Esophagus muscularis mucosa (tissue), 4 donors: ENCODE measurements at regions not wholly inside any gene's neighbourhood (a gene's known extent, or its start where the extent isn't known, plus 50 kb on each side); places are given as distances from the start of the nearest gene placed in this dataset.

Experiments used
- DNase-seq: peaks from one replicate; pipeline ENCODE4 v3.0.0-alpha.2; 2017; ENCODE audit errors: extremely low spot score
- H3K27ac ChIP-seq, 4 donors: fragments of 200-600 bp; sonication (generic); replicated peaks in 1 of 4; 1 replicate in 3 of 4; 2 replicates in 1 of 4; pipeline ENCODE4 v1.5.1; 2016 to 2019; ENCODE audit warnings: mild to moderate bottlenecking in 1 of 4
- H3K27me3 ChIP-seq, 4 donors: fragments of 200-600 bp; sonication (generic); one replicate each; pipeline versions ENCODE4 v1.5.1 to v1.6.0; 2016 to 2019
- H3K36me3 ChIP-seq, 4 donors: fragments of 200-600 bp; sonication (generic); one replicate each; pipeline ENCODE4 v1.5.1; 2016 to 2019
- H3K4me1 ChIP-seq, 4 donors: fragments of 200-600 bp; sonication (generic); one replicate each; pipeline ENCODE4 v1.5.1; 2016 to 2019
- H3K4me3 ChIP-seq, 4 donors: fragments of 200-600 bp; sonication (generic); 1 replicate in 2 of 4; 2 replicates in 2 of 4; pipeline ENCODE4 v1.5.1; 2016 to 2019; ENCODE audit warnings: mild to moderate bottlenecking in 4 of 4, moderate library complexity in 1 of 4
- H3K9me3 ChIP-seq, 4 donors: fragments of 200-600 bp; sonication (generic); 1 replicate in 3 of 4; 2 replicates in 1 of 4; pipeline ENCODE4 v1.5.1; 2016 to 2019
- EP300 ChIP-seq: sonication (generic); formaldehyde crosslinking; IDR thresholded peaks from one replicate; pipeline ENCODE4 v1.6.1; 2017; ENCODE audit warnings: antibody characterized with exemption
- POLR2A ChIP-seq: fragments of 450-650 bp; IDR thresholded peaks from one replicate; pipeline ENCODE4 v1.6.1; 2017; ENCODE audit warnings: antibody characterized with exemption, moderate library complexity, mild to moderate bottlenecking, low read depth
- POLR2AphosphoS5 ChIP-seq, 2 donors: sonication (generic); formaldehyde crosslinking; IDR thresholded peaks; one replicate each; pipeline ENCODE4 v1.6.1; 2017; ENCODE audit warnings: antibody characterized with exemption in 2 of 2
- WGBS: methylation state at CpG from one replicate; pipeline ENCODE4 v1.1.5; 2018; 5-methylcytosine and 5-hydroxymethylcytosine counted together
- intact Hi-C: fragments of 100-400 bp; cut with DNase I; formaldehyde crosslinking; loops from one replicate; pipeline ENCODE4 v1.15.1; 2023
- TF ChIP-seq, protein P1 (sequence below), 3 experiments: fragments of 200-600 bp in 2 of 3; fragments of 450-650 bp in 1 of 3; sonication (generic) in 2 of 3; IDR thresholded peaks; one replicate each; pipeline ENCODE4 v1.5.1; 2017 to 2019; ENCODE audit warnings: antibody characterized with exemption in 3 of 3, mild to moderate bottlenecking in 2 of 3, moderate library complexity in 1 of 3

DNA sequence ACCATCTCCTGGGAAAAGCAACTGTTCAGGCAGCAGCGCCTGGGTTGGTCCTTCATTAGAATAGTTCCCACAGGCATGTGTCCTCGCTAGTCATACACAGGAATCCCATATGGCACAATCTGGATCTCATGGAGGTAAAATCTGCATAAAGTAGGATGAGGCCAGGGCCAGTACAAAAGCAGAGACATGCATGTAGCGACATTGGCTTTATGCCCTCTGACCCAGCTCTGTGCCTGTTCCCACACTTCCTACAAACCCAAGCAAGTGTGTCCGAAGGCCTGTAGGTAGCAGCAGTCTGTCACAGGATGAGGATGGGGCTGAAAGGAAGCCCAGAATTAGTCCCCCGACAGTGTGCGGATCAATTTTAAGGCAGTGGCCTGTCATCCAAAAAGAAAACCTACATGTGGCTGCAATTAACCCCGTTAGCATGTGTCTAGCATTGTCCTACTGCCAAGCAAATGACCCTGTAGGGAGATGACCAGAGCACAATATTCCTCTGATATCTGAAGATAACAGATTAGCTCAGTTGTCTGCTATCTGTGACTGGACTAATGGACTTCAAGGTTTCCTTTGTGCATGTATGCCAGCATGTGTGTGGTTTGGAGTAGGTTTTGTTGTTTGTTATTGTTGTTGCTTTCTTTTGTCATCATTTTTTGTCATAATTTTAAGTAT lies 178.8 kb downstream of the TMEM161B start:
- H3K27ac ChIP-seq = no peak overlapping the region
- TF ChIP-seq, protein P1, sequence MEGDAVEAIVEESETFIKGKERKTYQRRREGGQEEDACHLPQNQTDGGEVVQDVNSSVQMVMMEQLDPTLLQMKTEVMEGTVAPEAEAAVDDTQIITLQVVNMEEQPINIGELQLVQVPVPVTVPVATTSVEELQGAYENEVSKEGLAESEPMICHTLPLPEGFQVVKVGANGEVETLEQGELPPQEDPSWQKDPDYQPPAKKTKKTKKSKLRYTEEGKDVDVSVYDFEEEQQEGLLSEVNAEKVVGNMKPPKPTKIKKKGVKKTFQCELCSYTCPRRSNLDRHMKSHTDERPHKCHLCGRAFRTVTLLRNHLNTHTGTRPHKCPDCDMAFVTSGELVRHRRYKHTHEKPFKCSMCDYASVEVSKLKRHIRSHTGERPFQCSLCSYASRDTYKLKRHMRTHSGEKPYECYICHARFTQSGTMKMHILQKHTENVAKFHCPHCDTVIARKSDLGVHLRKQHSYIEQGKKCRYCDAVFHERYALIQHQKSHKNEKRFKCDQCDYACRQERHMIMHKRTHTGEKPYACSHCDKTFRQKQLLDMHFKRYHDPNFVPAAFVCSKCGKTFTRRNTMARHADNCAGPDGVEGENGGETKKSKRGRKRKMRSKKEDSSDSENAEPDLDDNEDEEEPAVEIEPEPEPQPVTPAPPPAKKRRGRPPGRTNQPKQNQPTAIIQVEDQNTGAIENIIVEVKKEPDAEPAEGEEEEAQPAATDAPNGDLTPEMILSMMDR (IDR thresholded peaks at IDR 0.05) = no peak
- TF ChIP-seq POLR2AphosphoS5 (IDR thresholded peaks at IDR 0.05) (no peak), EP300 (no peak), POLR2A (no peak)
- H3K27me3 ChIP-seq = no peaks in the 10 kb centered on the region
- no peaks in the 10 kb centered on the region for H3K4me1 ChIP-seq
- intact Hi-C loops = no loop called here
- no peaks in the 10 kb centered on the region for H3K36me3 ChIP-seq
- no peak for DNase-seq
- WGBS = 56% methylated on average over 6 of the region's 7 CpGs
- no peak overlapping the region for H3K4me3 ChIP-seq
- H3K9me3 ChIP-seq = no peaks in the 10 kb centered on the region

GRCh38 chr5:88085462-88085861 lies 183.2 kb downstream of the TMEM161B start:
- Histone ChIP-seq H3K9me3 (no peaks in the 10 kb centered on the region), H3K4me3 (no peak overlapping the region), H3K27ac (no peak overlapping the region), H3K4me1 (no peaks in the 10 kb centered on the region), H3K36me3 (no peaks in the 10 kb centered on the region), H3K27me3 (no peaks in the 10 kb centered on the region)
- no peak for DNase-seq
- no peak for TF ChIP-seq EP300
- TF ChIP-seq POLR2AphosphoS5 (IDR thresholded peaks at IDR 0.05) = no peak
- no peak for TF ChIP-seq POLR2A
- TF ChIP-seq, protein P1 (IDR thresholded peaks at IDR 0.05) = no peak
- 69% methylated on average over 5 of the region's 5 CpGs for WGBS
- intact Hi-C loops = no loop called here

GRCh38 chr5:88081877-88082276 lies 186.8 kb downstream of the TMEM161B start:
- TF ChIP-seq POLR2AphosphoS5 (IDR thresholded peaks at IDR 0.05) = no peak
- no peak for TF ChIP-seq POLR2A
- TF ChIP-seq EP300 = no peak
- TF ChIP-seq, protein P1 (IDR thresholded peaks at IDR 0.05) = no peak
- no peaks in the 10 kb centered on the region for H3K36me3 ChIP-seq
- H3K27me3 ChIP-seq = no peaks in the 10 kb centered on the region
- no peaks in the 10 kb centered on the region for H3K4me1 ChIP-seq
- no peak overlapping the region for H3K27ac ChIP-seq
- no peak for DNase-seq
- no peak overlapping the region for H3K4me3 ChIP-seq
- peaks cover 0 to 7% (median 4%) of the 10 kb centered on the region in 4 donors for H3K9me3 ChIP-seq
- intact Hi-C loops = no loop called here

GRCh38 chr5:88063813-88064212 lies 204.8 kb downstream of the TMEM161B start:
- Histone ChIP-seq H3K4me1 (no peaks in the 10 kb centered on the region), H3K36me3 (no peaks in the 10 kb centered on the region), H3K9me3 (peaks cover 0 to 16% (median 3%) of the 10 kb centered on the region in 4 donors), H3K27ac (no peak overlapping the region), H3K4me3 (no peak overlapping the region), H3K27me3 (no peaks in the 10 kb centered on the region)
- intact Hi-C loops = no loop called here
- DNase-seq = no peak
- TF ChIP-seq, protein P1 (IDR thresholded peaks at IDR 0.05) = no peak
- no peak for TF ChIP-seq POLR2AphosphoS5 (IDR thresholded peaks at IDR 0.05)

- WGBS = 82% methylated on average over 3 of the region's 3 CpGs
- Histone ChIP-seq H3K4me3 (no peak overlapping the region), H3K27ac (no peak overlapping the region), H3K27me3 (no peaks in the 10 kb centered on the region), H3K9me3 (peaks cover 0 to 16% (median 3%) of the 10 kb centered on the region in 4 donors), H3K4me1 (no peaks in the 10 kb centered on the region), H3K36me3 (no peaks in the 10 kb centered on the region)
- intact Hi-C loops = no loop called here
- no peak for DNase-seq
- TF ChIP-seq, protein P1 (IDR thresholded peaks at IDR 0.05) = no peak
- TF ChIP-seq POLR2AphosphoS5 (IDR thresholded peaks at IDR 0.05) = no peak
- TF ChIP-seq EP300 = no peak
- no peak for TF ChIP-seq POLR2A
These were observed 208.5 kb downstream of the TMEM161B start for GRCh38 chr5:88060194-88060593.
